NCI-H345 (cell line): ENCODE measurements at regions not wholly inside any gene's neighbourhood (a gene's known extent, or its start where the extent isn't known, plus 50 kb on each side); places are given as distances from the start of the nearest gene placed in this dataset.

ENCODE experiments used
- DNase-seq: peaks from one replicate; lab custom pipeline; 2025; lab: John Stamatoyannopoulos, UW

- DNase-seq: no peak
Measured at GRCh38 chr1:188043536-188044245, 1214.9 kb downstream of the PLA2G4A start.

- no peak for DNase-seq
Measured at GRCh38 chr1:188050250-188050649, 1221.5 kb downstream of the PLA2G4A start.

- DNase-seq: no peak
Measured at GRCh38 chr1:188056011-188056410, 1227.3 kb downstream of the PLA2G4A start.

GRCh38 chr1:188058801-188059200 lies 1230.1 kb downstream of the PLA2G4A start:
- DNase-seq: no peak

GRCh38 chr1:188061881-188062280 lies 1233.1 kb downstream of the PLA2G4A start:
- no peak for DNase-seq

GRCh38 chr1:188062456-188062855 lies 1233.7 kb downstream of the PLA2G4A start:
- no peak for DNase-seq

- DNase-seq: no peak
Measured at GRCh38 chr1:188065917-188066316, 1237.2 kb downstream of the PLA2G4A start.

GRCh38 chr1:188070848-188071247 lies 1242.1 kb downstream of the PLA2G4A start:
- DNase-seq: no peak

- no peak for DNase-seq
Measured at GRCh38 chr1:188089015-188089414, 1260.3 kb downstream of the PLA2G4A start.

GRCh38 chr1:188089461-188089860 lies 1260.7 kb downstream of the PLA2G4A start:
- peak; percentile 31 for DNase-seq

- no peak for DNase-seq
Measured at GRCh38 chr1:188096521-188096920, 1267.8 kb downstream of the PLA2G4A start.

GRCh38 chr1:188117436-188117835 lies 1288.7 kb downstream of the PLA2G4A start:
- no peak for DNase-seq

GRCh38 chr1:188122646-188123045 lies 1293.9 kb downstream of the PLA2G4A start:
- DNase-seq: no peak

- DNase-seq: no peak
Measured at GRCh38 chr1:188127507-188127906, 1298.8 kb downstream of the PLA2G4A start.

GRCh38 chr1:188128761-188129160 lies 1300.0 kb downstream of the PLA2G4A start:
- no peak for DNase-seq

GRCh38 chr1:188129856-188130838 lies 1301.4 kb downstream of the PLA2G4A start:
- DNase-seq: no peak

- no peak for DNase-seq
Measured at GRCh38 chr1:188137221-188137620, 1308.5 kb downstream of the PLA2G4A start.

- DNase-seq: no peak
Measured at GRCh38 chr1:188140958-188141357, 1312.2 kb downstream of the PLA2G4A start.

- DNase-seq: no peak
Measured at GRCh38 chr1:188154196-188154595, 1325.4 kb downstream of the PLA2G4A start.

GRCh38 chr1:188154761-188155160 lies 1326.0 kb downstream of the PLA2G4A start:
- no peak for DNase-seq

GRCh38 chr1:188155261-188155660 lies 1326.5 kb downstream of the PLA2G4A start:
- DNase-seq: no peak

- DNase-seq: no peak
Measured at GRCh38 chr1:188164459-188164858, 1335.7 kb downstream of the PLA2G4A start.

GRCh38 chr1:188166654-188167053 lies 1337.9 kb downstream of the PLA2G4A start:
- no peak for DNase-seq
